GM11168 (cell line): ENCODE measurements at regions not wholly inside any gene's neighbourhood (a gene's known extent, or its start where the extent isn't known, plus 50 kb on each side); places are given as distances from the start of the nearest gene placed in this dataset.
"Not testable (repeated sequence)": the region's sequence is repeated elsewhere in the genome, so short reads cannot be mapped to it uniquely, and the experiment has no call there.

Experiments
- in situ Hi-C: fragments of 300-500 bp; cut with MboI; formaldehyde crosslinking; loops from one replicate; pipeline ENCODE4 v1.12.0; 2022; ENCODE audit warnings: low sequenced_read_pairs; ENCODE audit not compliant: unreplicated experiment

- in situ Hi-C loops = no loop called here
Measured at GRCh38 chr2:144996225-144996795, 476.4 kb upstream of the ZEB2 start.

GRCh38 chr2:144995482-144995881, 475.6 kb upstream of the ZEB2 start:
- in situ Hi-C loops = no loop called here

- in situ Hi-C loops = no loop called here
Measured at GRCh38 chr2:144990661-144991060, 470.7 kb upstream of the ZEB2 start.

- in situ Hi-C loops = no loop called here
Measured at GRCh38 chr2:144989579-144990270, 469.8 kb upstream of the ZEB2 start.

GRCh38 chr2:144988591-144988990, 468.7 kb upstream of the ZEB2 start:
- in situ Hi-C loops = no loop called here

- in situ Hi-C loops = no loop called here
Measured at GRCh38 chr2:144986691-144987090, 466.8 kb upstream of the ZEB2 start.

- in situ Hi-C loops = no loop called here
Measured at GRCh38 chr2:144984038-144984437, 464.1 kb upstream of the ZEB2 start.

- in situ Hi-C loops = no loop called here
Measured at GRCh38 chr2:144983107-144983506, 463.2 kb upstream of the ZEB2 start.

- in situ Hi-C loops = no loop called here
Measured at GRCh38 chr2:144982481-144982880, 462.6 kb upstream of the ZEB2 start.

GRCh38 chr2:144975881-144976280, 456.0 kb upstream of the ZEB2 start:
- in situ Hi-C loops = no loop called here

GRCh38 chr2:144972676-144973075, 452.8 kb upstream of the ZEB2 start:
- in situ Hi-C loops = no loop called here

GRCh38 chr2:144971786-144972335, 451.9 kb upstream of the ZEB2 start:
- in situ Hi-C loops = no loop called here

- in situ Hi-C loops = not testable (repeated sequence)
Measured at GRCh38 chr2:144970410-144970809, 450.5 kb upstream of the ZEB2 start.

GRCh38 chr2:144969564-144969963, 449.6 kb upstream of the ZEB2 start:
- in situ Hi-C loops = not testable (repeated sequence)

- in situ Hi-C loops = no loop called here
Measured at GRCh38 chr2:144967961-144968360, 448.0 kb upstream of the ZEB2 start.

GRCh38 chr2:144965172-144965571, 445.3 kb upstream of the ZEB2 start:
- in situ Hi-C loops = no loop called here

- in situ Hi-C loops = no loop called here
Measured at GRCh38 chr2:144963031-144963430, 443.1 kb upstream of the ZEB2 start.

GRCh38 chr2:144959416-144959815, 439.5 kb upstream of the ZEB2 start:
- in situ Hi-C loops = no loop called here

GRCh38 chr2:144950899-144951560, 431.1 kb upstream of the ZEB2 start:
- in situ Hi-C loops = no loop called here

- in situ Hi-C loops = no loop called here
Measured at GRCh38 chr2:144948205-144948855, 428.4 kb upstream of the ZEB2 start.

GRCh38 chr2:144947709-144948037, 427.8 kb upstream of the ZEB2 start:
- in situ Hi-C loops = no loop called here
